ENCODE measurements at regions not wholly inside any gene's neighbourhood (a gene's known extent, or its start where the extent isn't known, plus 50 kb on each side); places are given as distances from the start of the nearest gene placed in this dataset.
"Not testable (repeated sequence)": the region's sequence is repeated elsewhere in the genome, so short reads cannot be mapped to it uniquely, and the experiment has no call there.

- Histone ChIP-seq H2AFZ (ENCODE audit: control insufficient read depth, low read length) (no peak overlapping the region), H3K4me3 (ENCODE audit: control insufficient read depth in 2 of 3, extremely low read depth in 1 of 3, insufficient read depth in 2 of 3, low read depth in 1 of 3, low read length in 3 of 3) (no peak overlapping the region), H3K4me2 (ENCODE audit: control insufficient read depth, extremely low read depth, insufficient read depth, low read depth, low read length) (no peak overlapping the region), H3K36me3 (ENCODE audit: control insufficient read depth in 2 of 2, extremely low read depth in 1 of 2, insufficient read depth in 2 of 2, low read length in 2 of 2) (no peaks in the 10 kb centered on the region), H3K9me1 (ENCODE audit: control insufficient read depth, extremely low read depth, insufficient read depth, low read length) (no peaks in the 10 kb centered on the region), H3K79me2 (ENCODE audit: control insufficient read depth, insufficient read depth, low read length) (no peaks in the 10 kb centered on the region), H3K27me3 (ENCODE audit: control insufficient read depth, extremely low read depth, insufficient read depth, low read length) (no peaks in the 10 kb centered on the region), H3K4me1 (ENCODE audit: control insufficient read depth, extremely low read depth, insufficient read depth, low read length) (no peaks in the 10 kb centered on the region), H3K27ac (ENCODE audit: control insufficient read depth, insufficient read depth, low read length) (no peak overlapping the region), H3K9ac (ENCODE audit: control insufficient read depth, extremely low read depth, insufficient read depth, low read length) (no peak overlapping the region), H4K20me1 (ENCODE audit: control insufficient read depth, extremely low read depth, insufficient read depth, low read length) (no peaks in the 10 kb centered on the region), H3K9me3 (ENCODE audit: control insufficient read depth, low read depth, low read length) (no peaks in the 10 kb centered on the region)
- no peak for FAIRE-seq
- dilution Hi-C loops (cut with MboI; ENCODE audit: extremely low pct_ligation_motif_present, low sequenced_read_pairs): no loop called here
- no peak for DNase-seq (ENCODE audit: low read depth, low spot score)
- no peak for TF ChIP-seq CTCF (optimal IDR thresholded peaks at IDR 0.05 in 1 of 3, IDR thresholded peaks at IDR 0.05 in 1 of 3, conservative IDR thresholded peaks at IDR 0.05 in 1 of 3; ENCODE audit: extremely low read depth in 1 of 3, insufficient read depth in 2 of 3, low read length in 3 of 3)
- TF ChIP-seq EZH2 (IDR thresholded peaks at IDR 0.05; ENCODE audit: low read length): no peak
Measured at GRCh38 chr5:157947156-157947555, 88.2 kb upstream of the CLINT1 start.

- H3K27ac ChIP-seq (ENCODE audit: control insufficient read depth, insufficient read depth, low read length); H4K20me1 ChIP-seq (ENCODE audit: control insufficient read depth, extremely low read depth, insufficient read depth, low read length); dilution Hi-C loops (cut with MboI; ENCODE audit: extremely low pct_ligation_motif_present, low sequenced_read_pairs); H2AFZ ChIP-seq (ENCODE audit: control insufficient read depth, low read length); FAIRE-seq; H3K4me3 ChIP-seq (ENCODE audit: control insufficient read depth in 2 of 3, extremely low read depth in 1 of 3, insufficient read depth in 2 of 3, low read depth in 1 of 3, low read length in 3 of 3); H3K9me1 ChIP-seq (ENCODE audit: control insufficient read depth, extremely low read depth, insufficient read depth, low read length); DNase-seq (ENCODE audit: low read depth, low spot score); H3K4me1 ChIP-seq (ENCODE audit: control insufficient read depth, extremely low read depth, insufficient read depth, low read length); H3K9ac ChIP-seq (ENCODE audit: control insufficient read depth, extremely low read depth, insufficient read depth, low read length); H3K36me3 ChIP-seq (ENCODE audit: control insufficient read depth in 2 of 2, extremely low read depth in 1 of 2, insufficient read depth in 2 of 2, low read length in 2 of 2); H3K4me2 ChIP-seq (ENCODE audit: control insufficient read depth, extremely low read depth, insufficient read depth, low read depth, low read length); H3K27me3 ChIP-seq (ENCODE audit: control insufficient read depth, extremely low read depth, insufficient read depth, low read length); H3K79me2 ChIP-seq (ENCODE audit: control insufficient read depth, insufficient read depth, low read length); H3K9me3 ChIP-seq (ENCODE audit: control insufficient read depth, low read depth, low read length): not testable (repeated sequence)
Measured at GRCh38 chr5:157945822-157946221, 86.9 kb upstream of the CLINT1 start.

GRCh38 chr5:157944938-157945337 lies 86.0 kb upstream of the CLINT1 start:
- FAIRE-seq: no peak

More at GRCh38 chr5:157944938-157945337, 86.0 kb upstream of the CLINT1 start:
- H4K20me1 ChIP-seq (ENCODE audit: control insufficient read depth, extremely low read depth, insufficient read depth, low read length): no peaks in the 10 kb centered on the region
- no peaks in the 10 kb centered on the region for H3K9me3 ChIP-seq (ENCODE audit: control insufficient read depth, low read depth, low read length)
- no peaks in the 10 kb centered on the region for H3K79me2 ChIP-seq (ENCODE audit: control insufficient read depth, insufficient read depth, low read length)
- H2AFZ ChIP-seq (ENCODE audit: control insufficient read depth, low read length): no peak overlapping the region
- no peaks in the 10 kb centered on the region for H3K36me3 ChIP-seq (ENCODE audit: control insufficient read depth in 2 of 2, extremely low read depth in 1 of 2, insufficient read depth in 2 of 2, low read length in 2 of 2)
- no peak overlapping the region for H3K9ac ChIP-seq (ENCODE audit: control insufficient read depth, extremely low read depth, insufficient read depth, low read length)
- TF ChIP-seq EZH2 (IDR thresholded peaks at IDR 0.05; ENCODE audit: low read length) (no peak), CTCF (optimal IDR thresholded peaks at IDR 0.05 in 1 of 3, IDR thresholded peaks at IDR 0.05 in 1 of 3, conservative IDR thresholded peaks at IDR 0.05 in 1 of 3; ENCODE audit: extremely low read depth in 1 of 3, insufficient read depth in 2 of 3, low read length in 3 of 3) (no peak)
- no peak overlapping the region for H3K4me3 ChIP-seq (ENCODE audit: control insufficient read depth in 2 of 3, extremely low read depth in 1 of 3, insufficient read depth in 2 of 3, low read depth in 1 of 3, low read length in 3 of 3)
- H3K4me2 ChIP-seq (ENCODE audit: control insufficient read depth, extremely low read depth, insufficient read depth, low read depth, low read length): no peak overlapping the region
- no peaks in the 10 kb centered on the region for H3K9me1 ChIP-seq (ENCODE audit: control insufficient read depth, extremely low read depth, insufficient read depth, low read length)
- no peaks in the 10 kb centered on the region for H3K4me1 ChIP-seq (ENCODE audit: control insufficient read depth, extremely low read depth, insufficient read depth, low read length)
- no peaks in the 10 kb centered on the region for H3K27me3 ChIP-seq (ENCODE audit: control insufficient read depth, extremely low read depth, insufficient read depth, low read length)
- no peak for DNase-seq (ENCODE audit: low read depth, low spot score)
- dilution Hi-C loops (cut with MboI; ENCODE audit: extremely low pct_ligation_motif_present, low sequenced_read_pairs): no loop called here
- no peak overlapping the region for H3K27ac ChIP-seq (ENCODE audit: control insufficient read depth, insufficient read depth, low read length)

All from keratinocyte (primary cell).